GM10266 (cell line): ENCODE measurements at regions not wholly inside any gene's neighbourhood (a gene's known extent, or its start where the extent isn't known, plus 50 kb on each side); places are given as distances from the start of the nearest gene placed in this dataset.
"Not testable (repeated sequence)": the region's sequence is repeated elsewhere in the genome, so short reads cannot be mapped to it uniquely, and the experiment has no call there.

ENCODE experiments used
- DNase-seq: peaks from one replicate; pipeline ENCODE4 v3.0.0; 2012; ENCODE audit errors: extremely low spot score
- TF ChIP-seq, protein P1 (sequence below): IDR thresholded peaks from 2 replicates; pipeline ENCODE4 v1.5.1; 2012; ENCODE audit warnings: mild to moderate bottlenecking, low read depth; ENCODE audit not compliant: control insufficient read depth, insufficient read depth; ENCODE audit errors: missing control alignments

GRCh38 chr10:44752451-44753441 lies 158.4 kb upstream of the TMEM72 start:
- DNase-seq: no peak
- TF ChIP-seq, protein P1, sequence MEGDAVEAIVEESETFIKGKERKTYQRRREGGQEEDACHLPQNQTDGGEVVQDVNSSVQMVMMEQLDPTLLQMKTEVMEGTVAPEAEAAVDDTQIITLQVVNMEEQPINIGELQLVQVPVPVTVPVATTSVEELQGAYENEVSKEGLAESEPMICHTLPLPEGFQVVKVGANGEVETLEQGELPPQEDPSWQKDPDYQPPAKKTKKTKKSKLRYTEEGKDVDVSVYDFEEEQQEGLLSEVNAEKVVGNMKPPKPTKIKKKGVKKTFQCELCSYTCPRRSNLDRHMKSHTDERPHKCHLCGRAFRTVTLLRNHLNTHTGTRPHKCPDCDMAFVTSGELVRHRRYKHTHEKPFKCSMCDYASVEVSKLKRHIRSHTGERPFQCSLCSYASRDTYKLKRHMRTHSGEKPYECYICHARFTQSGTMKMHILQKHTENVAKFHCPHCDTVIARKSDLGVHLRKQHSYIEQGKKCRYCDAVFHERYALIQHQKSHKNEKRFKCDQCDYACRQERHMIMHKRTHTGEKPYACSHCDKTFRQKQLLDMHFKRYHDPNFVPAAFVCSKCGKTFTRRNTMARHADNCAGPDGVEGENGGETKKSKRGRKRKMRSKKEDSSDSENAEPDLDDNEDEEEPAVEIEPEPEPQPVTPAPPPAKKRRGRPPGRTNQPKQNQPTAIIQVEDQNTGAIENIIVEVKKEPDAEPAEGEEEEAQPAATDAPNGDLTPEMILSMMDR: no peak

GRCh38 chr10:44754355-44754754 lies 156.8 kb upstream of the TMEM72 start:
- DNase-seq: not testable (repeated sequence)

- no peak for DNase-seq
- TF ChIP-seq, protein P1: no peak
Observed at GRCh38 chr10:44755481-44755880, 155.7 kb upstream of the TMEM72 start.

DNA sequence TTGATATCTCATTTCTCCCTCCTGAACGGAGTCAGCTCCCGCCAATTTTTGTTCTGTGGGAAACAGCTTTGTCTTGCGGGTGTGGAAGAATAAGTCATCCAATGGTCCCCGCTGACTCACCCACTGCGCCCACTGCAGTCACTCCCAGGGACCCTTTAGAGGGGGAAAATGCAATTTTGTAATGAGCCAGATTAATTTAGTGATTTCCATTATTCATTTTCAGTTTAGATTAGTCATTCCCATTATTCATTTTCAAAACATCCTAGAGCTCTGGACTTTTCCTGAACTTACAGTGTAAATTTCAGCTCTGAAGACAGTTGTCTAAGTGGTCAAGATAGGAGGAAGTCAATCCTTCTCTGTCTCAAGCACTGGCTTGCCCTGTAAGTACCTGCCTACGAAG lies 154.9 kb upstream of the TMEM72 start:
- DNase-seq: no peak

DNA sequence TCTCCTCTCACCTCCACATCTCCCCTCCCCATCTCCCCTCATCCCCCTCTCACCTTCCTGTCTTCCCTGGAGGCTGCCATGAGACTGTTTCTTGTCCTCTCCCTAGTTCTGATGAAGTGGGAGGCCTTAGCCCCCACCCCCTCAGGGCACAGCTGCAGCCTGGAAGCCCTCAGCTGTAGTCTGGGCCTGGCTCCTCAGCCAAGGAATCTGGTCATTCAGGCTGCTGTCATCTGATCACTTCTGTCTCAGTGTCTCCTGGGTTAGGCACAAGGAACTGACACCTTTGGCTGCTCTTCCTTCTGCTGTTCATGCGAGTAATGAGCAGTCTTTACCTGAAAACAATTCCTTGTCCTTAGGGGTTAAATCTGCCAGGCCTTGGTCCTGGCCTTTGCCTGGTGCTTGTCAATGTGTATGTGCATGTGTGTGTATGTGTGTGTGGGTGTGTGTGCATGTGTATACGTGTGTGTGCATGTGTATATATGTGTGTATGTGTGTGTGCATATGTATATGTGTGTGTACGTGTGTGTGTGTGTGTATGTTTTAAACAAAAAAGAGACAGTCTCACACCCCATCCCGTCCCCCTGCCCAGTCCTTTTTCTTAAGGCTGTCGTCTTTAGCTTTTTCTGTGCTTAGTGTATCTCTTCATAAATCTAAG lies 153.5 kb upstream of the TMEM72 start:
- DNase-seq: no peak
- TF ChIP-seq, protein P1: no peak

More for the DNA sequence above, 154.9 kb upstream of the TMEM72 start:
- TF ChIP-seq, protein P1: no peak

DNA sequence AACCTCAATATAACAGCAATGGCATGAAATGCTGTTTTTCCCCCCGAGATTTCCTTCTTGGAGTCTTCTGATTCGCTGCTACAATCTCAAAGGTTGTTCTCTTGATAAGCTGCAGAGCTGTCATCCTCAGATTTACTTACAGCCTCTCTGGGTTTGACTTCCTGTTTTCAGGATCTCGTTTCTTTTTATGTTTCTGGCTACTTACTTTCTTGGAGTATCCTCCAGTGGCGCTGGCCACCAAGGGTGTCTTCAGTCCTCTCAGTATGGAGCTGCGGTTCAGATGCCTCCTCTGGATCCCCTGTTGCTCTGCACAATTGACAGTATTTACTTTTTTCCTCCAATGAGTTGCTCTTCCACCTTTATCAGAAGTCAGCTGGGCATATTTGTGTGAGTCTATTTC lies 152.0 kb upstream of the TMEM72 start:
- DNase-seq: no peak
- TF ChIP-seq, protein P1: no peak

- TF ChIP-seq, protein P1: no peak
- no peak for DNase-seq
Observed at GRCh38 chr10:44760513-44760912, 150.6 kb upstream of the TMEM72 start.
